Activated CD4-positive, alpha-beta T cell treated with anti-CD3 and anti-CD28 coated beads, Interleukin-10, Interleukin-2, amounts not matched to agents 100 ng/mL and 50 ng/mL, durations not matched to agents 16 hours and 8 hours (primary cell): ENCODE measurements at regions not wholly inside any gene's neighbourhood (a gene's known extent, or its start where the extent isn't known, plus 50 kb on each side); places are given as distances from the start of the nearest gene placed in this dataset.

Source experiments
- DNase-seq: peaks from one replicate; pipeline ENCODE4 v3.0.0-alpha.2; 2020

- DNase-seq, result no peak
Measured at GRCh38 chr9:109886041-109886440, 106.0 kb downstream of the PALM2AKAP2 start.

GRCh38 chr9:109886617-109887016 is 106.6 kb downstream of the PALM2AKAP2 start:
- peak; percentile 83 for DNase-seq

GRCh38 chr9:109887079-109887478 is 107.1 kb downstream of the PALM2AKAP2 start:
- DNase-seq, result peak; percentile 34

- peak; percentile 17 for DNase-seq
Measured at GRCh38 chr9:109888695-109889094, 108.7 kb downstream of the PALM2AKAP2 start.

- DNase-seq, result peak; percentile 59
Measured at GRCh38 chr9:109889456-109889855, 109.5 kb downstream of the PALM2AKAP2 start.

GRCh38 chr9:109893241-109893640 is 113.2 kb downstream of the PALM2AKAP2 start:
- peak; percentile 65 for DNase-seq

- peak; percentile 68 for DNase-seq
Measured at GRCh38 chr9:109894473-109894872, 114.5 kb downstream of the PALM2AKAP2 start.

- peak; percentile 88 for DNase-seq
Measured at GRCh38 chr9:109894921-109895758, 115.1 kb downstream of the PALM2AKAP2 start.

GRCh38 chr9:109901201-109901600 is 121.2 kb downstream of the PALM2AKAP2 start:
- no peak for DNase-seq

- DNase-seq, result peak; percentile 83
Measured at GRCh38 chr9:109903515-109904138, 123.6 kb downstream of the PALM2AKAP2 start.

- no peak for DNase-seq
Measured at GRCh38 chr9:109904666-109905065, 124.7 kb downstream of the PALM2AKAP2 start.

GRCh38 chr9:109905472-109905871 is 125.5 kb downstream of the PALM2AKAP2 start:
- no peak for DNase-seq

GRCh38 chr9:109906766-109907382 is 126.9 kb downstream of the PALM2AKAP2 start:
- no peak for DNase-seq

- DNase-seq, result no peak
Measured at GRCh38 chr9:109907400-109907799, 127.4 kb downstream of the PALM2AKAP2 start.

- no peak for DNase-seq
Measured at GRCh38 chr9:109907810-109908458, 127.9 kb downstream of the PALM2AKAP2 start.

- DNase-seq, result peak; percentile 18
Measured at GRCh38 chr9:109908459-109909390, 128.7 kb downstream of the PALM2AKAP2 start.

GRCh38 chr9:109910671-109911518 is 130.9 kb downstream of the PALM2AKAP2 start:
- DNase-seq, result no peak

- no peak for DNase-seq
Measured at GRCh38 chr9:109912082-109912582, 132.1 kb downstream of the PALM2AKAP2 start.

- no peak for DNase-seq
Measured at GRCh38 chr9:109912726-109913460, 132.9 kb downstream of the PALM2AKAP2 start.

GRCh38 chr9:109913461-109913810 is 133.4 kb downstream of the PALM2AKAP2 start:
- no peak for DNase-seq
